ENCODE measurements at regions not wholly inside any gene's neighbourhood (a gene's known extent, or its start where the extent isn't known, plus 50 kb on each side); places are given as distances from the start of the nearest gene placed in this dataset.
A peak's percentile ranks its signal among the peaks of the same experiment; 100 is the strongest.

- H2AFZ ChIP-seq: peak overlapping the region; percentile 54
- peaks cover 18% of the 10 kb centered on the region for H3K4me1 ChIP-seq
- H3K27ac ChIP-seq: peak overlapping the region; percentile 11
- H3K27me3 ChIP-seq (ENCODE audit: control insufficient read depth, insufficient read depth, low read length): no peaks in the 10 kb centered on the region
- no peak overlapping the region for H3K4me2 ChIP-seq (ENCODE audit: low read length)
- no peaks in the 10 kb centered on the region for H3K9me3 ChIP-seq (ENCODE audit: control insufficient read depth, low read length)
- H3K79me2 ChIP-seq: no peaks in the 10 kb centered on the region
- TF ChIP-seq CTCF (IDR thresholded peaks at IDR 0.05): no peak
- H3K4me3 ChIP-seq (ENCODE audit: low read depth, low read length): no peak overlapping the region
- H3K36me3 ChIP-seq (ENCODE audit: control insufficient read depth, insufficient read depth, low read length): no peaks in the 10 kb centered on the region
- no peak overlapping the region for H3K9ac ChIP-seq
Measured at GRCh38 chr20:53786445-53787267, 193.0 kb upstream of the ZNF217 start.

- no peaks in the 10 kb centered on the region for H3K36me3 ChIP-seq (ENCODE audit: control insufficient read depth, insufficient read depth, low read length)
- no peak overlapping the region for H3K4me2 ChIP-seq (ENCODE audit: low read length)
- H3K4me3 ChIP-seq (ENCODE audit: low read depth, low read length): no peak overlapping the region
- H3K9me3 ChIP-seq (ENCODE audit: control insufficient read depth, low read length): no peaks in the 10 kb centered on the region
- H2AFZ ChIP-seq: peak overlapping the region; percentile 54
- no peak overlapping the region for H3K9ac ChIP-seq
- TF ChIP-seq CTCF (IDR thresholded peaks at IDR 0.05): no peak
- H3K27ac ChIP-seq: peak overlapping the region; percentile 11
- H3K27me3 ChIP-seq (ENCODE audit: control insufficient read depth, insufficient read depth, low read length): no peaks in the 10 kb centered on the region
- no peaks in the 10 kb centered on the region for H3K79me2 ChIP-seq
- H3K4me1 ChIP-seq: peaks cover 15% of the 10 kb centered on the region
Measured at GRCh38 chr20:53786071-53786444, 192.4 kb upstream of the ZNF217 start.

GRCh38 chr20:53785320-53785719, 191.7 kb upstream of the ZNF217 start:
- no peak overlapping the region for H3K4me3 ChIP-seq (ENCODE audit: low read depth, low read length)
- no peaks in the 10 kb centered on the region for H3K9me3 ChIP-seq (ENCODE audit: control insufficient read depth, low read length)
- no peak overlapping the region for H3K9ac ChIP-seq
- H3K4me2 ChIP-seq (ENCODE audit: low read length): no peak overlapping the region
- no peaks in the 10 kb centered on the region for H3K79me2 ChIP-seq
- H2AFZ ChIP-seq: no peak overlapping the region
- H3K4me1 ChIP-seq: peaks cover 11% of the 10 kb centered on the region
- no peaks in the 10 kb centered on the region for H3K36me3 ChIP-seq (ENCODE audit: control insufficient read depth, insufficient read depth, low read length)
- H3K27ac ChIP-seq: no peak overlapping the region
- no peak for TF ChIP-seq CTCF (IDR thresholded peaks at IDR 0.05)
- H3K27me3 ChIP-seq (ENCODE audit: control insufficient read depth, insufficient read depth, low read length): no peaks in the 10 kb centered on the region

GRCh38 chr20:53783768-53784167, 190.1 kb upstream of the ZNF217 start:
- Histone ChIP-seq H3K27me3 (ENCODE audit: control insufficient read depth, insufficient read depth, low read length) (no peaks in the 10 kb centered on the region), H2AFZ (no peak overlapping the region), H3K27ac (no peak overlapping the region), H3K36me3 (ENCODE audit: control insufficient read depth, insufficient read depth, low read length) (no peaks in the 10 kb centered on the region), H3K79me2 (no peaks in the 10 kb centered on the region), H3K4me3 (ENCODE audit: low read depth, low read length) (no peak overlapping the region), H3K9me3 (ENCODE audit: control insufficient read depth, low read length) (no peaks in the 10 kb centered on the region), H3K4me1 (peaks cover 11% of the 10 kb centered on the region), H3K9ac (no peak overlapping the region), H3K4me2 (ENCODE audit: low read length) (no peak overlapping the region)
- TF ChIP-seq CTCF (IDR thresholded peaks at IDR 0.05): no peak

Measured in parathyroid adenoma (tissue), 2 donors.